Stimulated activated CD4-positive, alpha-beta T cell treated with anti-CD3 and anti-CD28 coated beads, Interleukin-15, amount 100 ng/mL, for 24 hours (primary cell): ENCODE measurements at regions not wholly inside any gene's neighbourhood (a gene's known extent, or its start where the extent isn't known, plus 50 kb on each side); places are given as distances from the start of the nearest gene placed in this dataset.
"Not testable (repeated sequence)": the region's sequence is repeated elsewhere in the genome, so short reads cannot be mapped to it uniquely, and the experiment has no call there.

Source experiments
- DNase-seq: peaks from one replicate; pipeline ENCODE4 v3.0.0-alpha.2; 2020

DNA sequence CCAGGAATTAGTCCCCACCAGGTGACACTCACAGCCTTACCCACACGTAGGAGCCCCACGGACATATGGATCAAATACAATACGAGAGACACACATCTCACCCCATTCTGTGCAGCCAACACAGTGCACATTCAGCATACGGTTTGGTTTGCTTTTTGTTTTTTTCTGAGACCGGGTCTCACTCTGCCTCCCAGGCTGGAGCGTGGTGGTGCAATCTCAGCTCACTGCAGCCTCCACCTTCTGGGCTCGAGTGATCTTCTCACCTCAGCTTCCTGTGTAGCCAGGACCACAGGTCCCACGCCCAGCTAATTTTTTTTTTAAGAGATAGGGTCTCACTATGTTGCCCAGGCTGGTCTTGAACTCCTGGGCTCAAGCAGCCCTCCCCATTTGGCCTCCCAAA lies 102.8 kb downstream of the POTEB start:
- DNase-seq: not testable (repeated sequence)

DNA sequence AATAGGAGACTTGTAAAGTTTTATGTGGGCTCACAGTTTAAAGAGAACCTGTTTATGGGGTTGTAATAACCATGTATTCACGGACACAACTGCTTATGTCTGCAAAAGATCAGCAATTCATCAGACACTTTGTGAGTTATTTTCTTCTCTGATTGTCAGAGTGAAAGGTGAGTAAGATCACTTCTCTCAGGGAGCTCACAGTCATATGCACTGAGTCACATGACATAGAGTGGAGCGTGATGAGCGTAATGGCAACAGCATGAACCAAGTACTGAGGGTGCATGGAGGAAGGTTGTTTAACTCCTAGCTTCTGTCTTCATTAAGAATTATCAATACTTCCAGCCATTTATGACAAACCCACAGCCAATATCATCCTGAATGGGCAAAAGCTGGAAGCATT lies 111.0 kb downstream of the POTEB start:
- DNase-seq: not testable (repeated sequence)

DNA sequence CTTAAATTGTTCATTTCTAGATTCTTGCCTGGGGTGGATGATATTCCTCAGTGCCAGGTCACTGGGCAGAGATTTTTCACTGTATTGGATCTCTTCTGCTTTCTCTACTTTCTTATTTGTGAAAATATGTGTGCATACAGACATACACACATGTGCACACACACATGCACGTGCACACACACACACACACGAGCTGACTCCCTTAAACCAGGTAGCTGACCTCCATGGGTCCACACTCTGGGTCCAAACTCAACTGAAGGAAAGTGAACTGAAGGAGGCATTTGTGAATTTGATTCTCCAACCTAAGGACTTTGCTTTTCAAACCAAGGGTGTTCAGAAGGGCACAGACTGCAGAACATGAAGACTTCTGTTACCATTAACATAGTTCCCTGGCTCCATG lies 113.8 kb downstream of the POTEB start:
- not testable (repeated sequence) for DNase-seq

DNA sequence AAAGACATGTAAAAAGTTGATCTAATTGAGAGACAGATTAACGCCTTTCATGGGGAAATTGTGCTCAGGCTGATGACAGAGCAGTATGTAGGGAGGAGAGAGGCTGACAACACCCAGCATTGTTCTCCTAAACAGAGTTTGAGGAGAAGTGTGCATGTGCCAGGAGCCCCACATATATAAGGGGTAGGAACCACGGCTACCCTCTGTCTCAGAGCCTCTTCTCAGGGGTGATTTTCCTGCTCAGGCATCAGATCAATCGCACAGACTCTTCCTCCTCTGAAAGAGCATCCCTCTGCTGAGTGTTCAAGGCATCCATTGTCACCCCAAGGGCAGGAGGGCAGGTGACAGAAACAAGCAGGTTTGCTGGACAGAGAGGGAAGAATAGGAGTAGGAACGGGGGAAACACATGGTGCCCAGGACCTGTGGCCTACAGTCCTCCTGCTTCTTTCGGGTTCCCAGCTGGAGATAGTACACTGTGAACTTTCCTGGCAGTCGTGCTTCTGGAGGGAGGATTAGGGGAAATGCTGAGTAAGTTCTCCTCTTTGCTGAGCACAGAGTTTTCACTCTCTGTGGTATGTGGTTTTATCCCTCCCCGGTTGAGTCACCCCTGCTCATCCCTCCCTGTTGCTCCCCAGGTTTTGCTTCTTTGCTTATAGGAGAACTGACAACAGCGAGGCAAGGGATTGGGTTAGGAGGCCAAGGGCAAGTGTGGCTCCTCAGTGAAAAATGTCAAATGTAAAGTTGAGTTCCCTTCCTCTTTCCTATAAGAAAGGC lies 117.1 kb downstream of the POTEB start:
- DNase-seq: peak; percentile 12

DNA sequence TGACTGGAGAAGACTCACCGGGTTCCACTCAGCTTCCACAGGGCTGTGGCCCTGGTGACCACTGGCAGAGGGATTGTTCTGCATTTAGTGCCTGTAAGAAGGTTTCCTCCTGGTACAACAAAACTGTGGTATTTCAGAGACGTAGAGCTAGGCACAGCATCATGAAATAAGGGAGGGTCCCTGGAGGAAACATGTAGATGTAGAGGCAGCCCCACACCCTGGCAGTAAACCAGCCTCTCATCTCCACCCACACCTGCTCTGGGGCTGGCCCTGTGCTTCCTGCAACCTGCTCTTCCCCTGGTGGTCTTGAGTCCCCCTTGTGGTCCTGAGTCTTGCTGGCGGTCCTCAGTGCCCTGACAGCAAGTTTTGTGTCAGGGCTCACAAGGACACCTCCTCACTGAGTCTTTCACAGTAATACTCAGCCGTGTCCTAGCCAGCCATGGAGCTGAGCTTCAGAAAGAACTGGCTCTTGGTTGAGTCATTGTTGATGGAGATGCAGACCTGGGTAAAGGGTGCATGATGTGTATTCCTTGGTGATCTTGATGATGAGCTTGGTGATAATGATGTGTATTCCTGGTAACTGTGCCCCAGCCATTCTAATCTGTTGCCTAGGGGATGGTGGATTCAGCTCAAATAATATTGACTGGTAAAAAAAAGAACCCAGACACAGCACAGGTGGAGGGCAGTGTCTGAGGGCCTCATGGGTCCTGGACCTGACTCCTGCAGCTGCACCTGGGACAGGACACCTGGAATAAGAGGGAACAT lies 118.0 kb downstream of the POTEB start:
- DNase-seq: peak; percentile 5

DNA sequence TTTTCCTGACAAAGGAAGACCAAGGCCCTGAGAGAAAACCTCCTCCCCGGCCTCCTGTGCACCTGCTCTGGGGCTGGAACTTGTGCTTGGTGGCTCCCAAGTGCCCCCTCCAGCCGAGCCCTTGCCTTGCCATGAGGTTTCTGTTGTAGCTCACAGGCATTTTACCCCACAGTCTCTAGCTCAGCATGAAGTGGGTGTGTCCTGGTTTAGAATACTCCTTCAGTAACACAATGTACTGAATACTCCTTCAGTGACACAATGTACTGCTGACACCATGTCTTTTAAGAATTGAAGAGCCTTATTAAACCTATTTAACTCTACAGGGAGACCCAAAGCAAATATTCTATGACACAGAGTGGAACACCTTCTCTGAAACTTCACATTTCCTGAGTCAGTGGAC lies 123.7 kb downstream of the POTEB start:
- not testable (repeated sequence) for DNase-seq

DNA sequence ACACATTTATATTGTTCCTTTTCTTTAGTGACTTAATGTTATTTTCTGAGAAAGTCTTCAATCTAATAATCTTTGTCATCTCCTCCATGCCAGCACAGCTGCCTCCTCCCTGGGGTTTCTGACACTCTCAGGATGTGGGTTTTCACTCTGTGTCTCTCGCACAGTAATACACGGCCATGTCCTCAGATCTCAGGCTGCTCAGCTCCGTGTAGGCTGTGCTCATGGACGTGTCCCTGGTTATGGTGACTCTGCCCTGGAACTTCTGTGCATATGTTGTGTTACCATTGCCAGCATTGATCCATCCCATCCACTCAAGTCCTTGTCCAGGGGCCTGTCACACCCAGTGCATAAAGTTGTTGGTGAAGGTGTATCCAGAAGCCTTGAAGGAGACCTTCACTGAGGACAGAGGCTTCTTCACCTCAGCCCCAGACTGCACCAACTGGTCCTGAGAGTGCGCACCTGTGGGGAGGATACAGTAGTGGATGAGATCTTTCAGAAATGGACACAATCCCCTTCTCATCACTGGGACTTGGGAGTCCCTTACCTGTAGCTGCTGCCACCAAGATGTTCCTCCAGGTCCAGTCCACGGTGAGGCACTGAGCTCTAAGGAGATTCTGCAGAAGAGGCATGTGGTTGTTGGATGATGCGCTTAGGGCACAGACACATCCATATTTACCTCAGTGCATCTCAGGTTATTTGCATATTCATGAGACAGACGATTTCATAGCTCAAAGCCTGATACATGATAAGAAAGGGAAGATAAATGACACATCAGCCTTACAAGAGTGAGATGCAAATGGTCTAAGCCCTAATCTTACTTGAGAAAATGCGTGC lies 125.2 kb downstream of the POTEB start:
- DNase-seq: peak; percentile 26

DNA sequence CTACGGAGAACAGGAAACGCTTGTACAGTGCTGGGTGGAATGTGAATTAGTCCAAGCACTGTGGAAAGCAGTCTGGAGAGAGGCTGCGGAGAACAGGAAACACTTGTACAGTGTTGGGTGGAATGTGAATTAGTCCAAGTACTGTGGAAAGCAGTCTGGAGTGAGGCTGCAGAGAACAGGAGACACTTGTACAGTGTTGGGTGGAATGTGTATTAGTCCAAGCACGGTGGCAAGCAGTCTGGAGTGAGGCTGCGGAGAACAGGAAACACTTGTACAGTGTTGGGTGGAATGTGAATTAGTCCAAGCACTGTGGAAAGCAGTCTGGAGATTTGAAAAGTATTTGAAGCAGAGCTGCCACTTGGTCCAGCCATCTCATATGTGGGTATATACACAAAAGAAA lies 128.4 kb downstream of the POTEB start:
- not testable (repeated sequence) for DNase-seq

DNA sequence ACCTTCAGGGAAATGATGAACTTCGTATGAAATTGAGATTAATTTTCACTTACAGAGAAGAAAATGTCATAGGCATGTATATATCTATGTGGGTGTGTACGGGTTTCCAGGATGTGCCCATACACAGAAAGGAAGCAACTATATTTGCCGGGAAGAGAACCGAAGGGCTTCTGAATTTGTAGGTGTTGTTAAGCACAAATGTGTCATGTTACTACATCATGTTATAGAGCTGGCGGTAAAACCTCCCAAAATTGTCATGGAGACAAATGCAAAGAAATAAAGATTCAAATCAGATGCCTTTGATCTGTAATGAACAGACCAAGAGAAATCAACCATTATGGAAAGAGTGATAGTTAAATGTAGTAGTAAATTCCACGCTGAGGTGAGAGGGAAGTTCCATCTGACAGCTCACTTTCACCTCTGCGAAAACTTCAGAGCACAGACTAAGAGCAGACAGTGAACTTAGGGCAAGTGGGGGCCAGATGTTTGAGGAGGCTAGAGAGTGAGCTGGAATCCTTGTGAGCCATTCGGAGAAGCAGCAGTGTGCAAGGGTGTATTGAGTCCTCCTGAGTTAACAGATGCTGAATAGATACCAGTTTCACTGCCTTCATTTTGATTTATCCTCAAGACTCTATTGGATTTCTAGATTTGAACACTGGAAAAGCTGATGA lies 133.2 kb downstream of the POTEB start:
- not testable (repeated sequence) for DNase-seq

DNA sequence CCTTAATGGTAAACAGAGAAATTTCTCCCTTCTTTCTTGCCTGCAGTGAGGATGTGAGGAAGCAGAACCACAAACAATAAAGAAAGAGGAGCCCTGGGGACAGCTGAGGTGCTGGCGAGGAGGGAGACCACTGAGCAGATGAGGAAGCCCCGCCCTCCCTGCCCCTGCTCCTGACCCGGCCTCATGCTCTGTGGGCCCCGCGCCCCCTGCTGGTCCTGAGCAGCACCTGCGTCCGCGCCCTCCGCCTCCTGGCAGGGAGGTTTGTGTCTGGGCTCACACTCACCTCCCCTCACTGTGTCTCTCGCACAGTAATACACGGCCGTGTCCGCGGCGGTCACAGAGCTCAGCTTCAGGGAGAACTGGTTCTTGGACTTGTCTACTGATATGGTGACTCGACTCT lies 135.5 kb downstream of the POTEB start:
- DNase-seq: not testable (repeated sequence)

DNA sequence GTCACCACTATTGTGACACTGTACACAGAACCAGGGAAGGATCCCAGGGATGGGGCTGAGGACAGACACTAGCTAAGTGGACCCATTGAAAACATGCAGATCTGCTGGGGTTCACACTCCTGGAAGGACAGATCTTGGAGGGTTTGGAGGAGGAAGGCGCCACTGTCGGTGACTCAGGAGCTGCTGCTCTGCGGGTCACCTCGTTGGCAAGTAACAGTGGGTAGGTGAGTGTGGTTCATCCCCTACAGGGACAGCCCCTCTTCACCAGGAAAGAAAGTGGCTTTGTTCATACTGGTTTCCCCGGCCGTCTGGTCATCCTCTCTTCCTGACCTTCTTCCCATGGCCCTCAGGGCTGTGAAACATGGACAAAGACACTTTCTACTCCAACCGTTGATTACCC lies 139.5 kb downstream of the POTEB start:
- not testable (repeated sequence) for DNase-seq

DNA sequence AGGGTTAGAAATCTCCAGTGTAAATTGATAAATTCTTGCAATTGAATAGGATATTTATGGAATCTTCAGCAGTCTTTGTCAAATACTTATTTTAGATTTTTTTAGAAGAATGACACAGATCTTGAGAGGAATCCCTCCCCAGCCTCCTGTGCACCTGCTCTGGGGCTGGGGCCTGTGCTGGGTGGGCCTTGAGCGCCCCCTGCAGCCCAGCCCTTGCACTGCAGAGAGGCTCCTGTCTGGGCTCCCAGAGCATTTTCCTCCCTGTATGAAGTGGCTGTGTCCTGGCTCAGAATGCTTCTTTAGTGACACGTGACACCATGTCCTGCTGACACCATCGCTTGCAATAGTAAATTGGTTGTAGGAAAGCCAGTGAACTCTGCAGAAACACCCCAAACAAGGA lies 141.1 kb downstream of the POTEB start:
- DNase-seq: not testable (repeated sequence)

DNA sequence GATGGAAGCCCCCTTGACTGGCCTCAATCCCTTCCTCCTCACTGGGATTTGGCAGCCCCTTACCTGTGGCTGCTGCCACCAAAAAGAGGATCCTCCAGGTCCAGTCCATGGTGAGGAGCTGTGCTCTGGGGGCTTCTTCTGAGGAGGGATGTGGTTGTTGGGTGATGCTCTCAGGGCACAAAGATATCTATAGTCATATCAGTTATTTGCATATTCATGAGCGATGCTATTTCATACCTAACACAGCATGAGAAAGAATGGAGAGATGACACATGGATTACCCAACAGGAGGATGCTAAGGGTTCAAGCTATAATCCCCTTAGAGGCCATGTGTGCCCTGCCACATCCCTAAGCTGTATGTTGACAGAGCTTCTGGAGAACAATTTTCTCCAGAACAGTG lies 141.7 kb downstream of the POTEB start:
- not testable (repeated sequence) for DNase-seq

DNA sequence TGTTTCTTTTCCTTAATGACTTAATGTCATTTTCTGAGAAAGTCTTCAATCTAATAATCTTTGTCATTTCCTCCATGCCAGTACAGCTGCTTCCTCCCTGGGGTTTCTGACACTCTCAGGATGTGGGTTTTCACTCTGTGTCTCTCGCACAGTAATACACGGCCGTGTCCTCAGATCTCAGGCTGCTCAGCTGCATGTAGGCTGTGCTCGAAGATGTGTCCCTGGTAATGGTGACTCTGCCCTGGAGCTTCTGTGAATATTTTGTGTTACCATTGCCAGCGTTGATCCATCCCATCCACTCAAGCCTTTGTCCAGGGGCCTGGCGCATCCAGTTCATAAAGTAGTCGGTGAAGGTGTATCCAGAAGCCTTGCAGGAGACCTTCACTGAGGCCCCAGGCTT lies 142.2 kb downstream of the POTEB start:
- not testable (repeated sequence) for DNase-seq

DNA sequence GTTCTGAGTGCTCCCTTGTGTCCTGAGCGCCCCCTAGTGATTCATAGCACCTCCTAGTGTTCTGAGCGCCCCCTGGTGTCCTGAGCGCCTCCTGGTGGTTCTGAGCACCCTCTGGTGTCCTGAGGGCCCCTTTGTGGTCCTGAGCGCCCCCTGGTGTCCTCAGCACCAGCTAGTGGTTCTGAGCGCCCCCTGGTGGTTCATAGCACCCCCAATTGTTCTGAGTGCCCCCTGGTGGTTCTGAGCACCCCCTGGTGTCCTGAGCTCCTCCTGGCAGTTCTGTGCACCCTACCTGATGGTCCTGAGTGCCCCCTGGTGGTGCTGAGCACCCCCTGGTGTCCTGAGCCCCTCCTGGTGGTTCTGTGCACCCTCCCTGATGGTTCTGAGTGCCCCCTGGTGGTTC lies 146.0 kb downstream of the POTEB start:
- not testable (repeated sequence) for DNase-seq

DNA sequence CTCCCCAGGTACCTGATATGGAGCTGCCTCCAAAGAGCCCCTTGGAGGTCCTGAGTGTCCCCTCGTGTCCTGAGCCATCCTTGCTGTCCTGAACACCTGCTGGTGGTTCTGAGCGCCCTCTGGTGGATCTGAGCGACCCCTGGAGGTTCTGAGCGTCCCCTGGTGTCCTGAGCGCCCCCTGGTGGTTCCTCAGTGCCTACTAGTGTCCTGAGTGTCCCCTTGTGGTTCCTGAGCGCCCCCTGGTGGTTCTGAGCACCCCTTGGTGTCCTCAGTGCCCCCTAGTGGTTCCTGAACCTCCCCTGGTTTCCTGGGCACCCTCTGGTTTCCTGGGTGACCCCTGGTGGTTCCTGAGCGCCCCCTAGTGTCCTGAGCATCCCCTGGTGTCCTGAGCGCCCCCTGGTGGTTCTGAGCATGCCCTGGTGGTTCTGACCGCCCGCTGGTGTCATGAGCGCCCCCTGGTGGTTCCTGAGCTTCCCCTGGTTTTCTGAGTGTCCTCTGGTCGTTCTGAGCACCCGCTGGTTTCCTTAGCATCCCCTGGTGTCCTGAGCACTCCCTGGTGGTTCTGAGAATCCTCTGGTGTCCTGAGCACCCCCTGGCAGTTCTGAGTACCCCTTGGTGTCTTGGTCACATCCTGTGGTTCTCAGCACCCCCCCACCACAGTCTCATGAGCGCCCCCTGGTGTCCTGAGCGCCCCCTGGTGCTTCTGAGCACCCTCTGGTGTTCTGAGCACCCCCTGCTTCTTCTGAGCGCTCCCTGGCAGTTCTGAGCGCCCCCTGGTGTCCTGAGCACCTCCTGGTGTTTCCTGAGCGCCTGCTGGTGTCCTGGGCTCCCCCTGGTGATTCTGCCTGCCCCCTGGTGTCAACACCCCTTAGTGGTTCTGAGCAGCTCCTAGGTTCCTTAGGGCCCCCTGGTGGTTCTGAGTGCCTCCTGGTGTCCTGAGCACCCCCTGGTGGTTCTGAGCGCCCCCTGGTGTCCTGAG lies 146.8 kb downstream of the POTEB start:
- not testable (repeated sequence) for DNase-seq

DNA sequence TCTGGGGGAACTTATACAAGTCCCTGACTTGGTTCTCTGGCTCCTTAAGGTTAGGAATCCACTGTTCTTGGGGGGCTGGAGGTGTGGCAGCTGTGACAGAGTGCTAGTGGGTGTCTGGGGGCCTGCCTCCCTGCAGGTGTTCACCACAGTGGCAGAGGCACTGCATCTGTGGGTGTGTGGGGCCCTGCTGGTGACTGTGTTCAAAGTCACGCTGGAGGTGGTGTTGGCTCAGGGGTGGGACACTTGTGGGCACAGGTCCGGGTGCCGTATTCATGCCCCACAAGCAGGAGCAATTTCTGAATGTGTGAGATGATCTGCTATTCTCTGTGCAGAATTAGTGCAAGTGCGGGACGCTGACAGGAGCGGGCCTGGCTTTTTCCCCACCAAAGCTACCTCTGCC lies 152.5 kb downstream of the POTEB start:
- not testable (repeated sequence) for DNase-seq

DNA sequence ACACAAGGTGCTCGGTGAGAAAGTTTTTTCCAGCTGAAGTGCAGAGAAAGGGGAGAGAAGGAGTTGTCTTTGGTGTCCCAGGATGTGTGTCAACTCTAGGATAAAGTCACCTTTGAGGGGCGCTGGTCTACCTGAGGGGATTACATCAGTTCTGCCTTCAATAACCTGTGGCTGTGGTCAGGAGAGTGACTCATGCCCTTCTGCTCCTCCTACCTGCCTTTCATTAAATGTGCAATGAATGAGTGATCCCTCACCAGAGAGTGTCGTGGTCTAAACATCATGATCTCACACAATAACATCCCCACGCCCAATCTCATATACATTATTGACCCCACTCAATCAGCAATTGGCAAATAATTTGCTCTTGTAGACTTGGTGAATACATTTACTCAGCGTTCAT lies 156.4 kb downstream of the POTEB start:
- not testable (repeated sequence) for DNase-seq

DNA sequence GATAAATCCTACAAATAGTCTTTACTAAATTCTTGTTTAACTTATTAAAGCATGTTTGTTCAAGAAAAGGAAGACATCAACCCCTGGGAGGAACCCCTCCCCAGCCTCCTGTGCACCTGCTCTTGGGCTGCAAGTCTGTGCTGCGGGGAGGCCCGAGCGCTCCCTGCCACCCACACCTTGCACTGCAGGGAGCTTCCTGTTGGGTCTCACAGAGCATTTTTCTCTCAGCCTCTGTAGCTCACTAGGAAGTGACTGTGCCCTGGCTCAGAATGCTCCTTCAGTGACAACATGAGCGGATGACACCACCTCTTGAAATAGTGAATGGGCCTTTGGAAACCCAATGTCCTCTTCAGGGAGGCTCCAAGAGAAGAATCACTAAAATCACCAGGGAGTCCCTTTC lies 158.8 kb downstream of the POTEB start:
- not testable (repeated sequence) for DNase-seq

DNA sequence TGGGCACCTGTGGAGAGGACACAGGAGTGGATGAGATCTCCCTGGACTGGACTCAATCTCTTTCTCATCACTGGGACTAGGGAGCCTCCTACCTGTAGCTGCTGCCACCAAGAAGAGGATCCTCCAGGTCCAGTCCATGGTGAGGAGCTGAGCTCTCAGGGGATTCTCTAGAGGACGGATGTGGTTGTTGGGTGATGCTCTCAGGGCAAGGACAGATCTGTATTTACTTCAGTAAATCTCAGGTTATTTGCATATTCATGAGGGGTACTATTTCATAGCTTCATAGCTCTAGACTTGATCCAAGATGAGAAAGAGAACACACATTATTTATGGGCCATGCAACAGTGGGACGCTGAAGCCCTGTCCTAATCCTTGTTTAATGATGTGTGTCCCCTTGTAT lies 159.4 kb downstream of the POTEB start:
- DNase-seq: not testable (repeated sequence)

DNA sequence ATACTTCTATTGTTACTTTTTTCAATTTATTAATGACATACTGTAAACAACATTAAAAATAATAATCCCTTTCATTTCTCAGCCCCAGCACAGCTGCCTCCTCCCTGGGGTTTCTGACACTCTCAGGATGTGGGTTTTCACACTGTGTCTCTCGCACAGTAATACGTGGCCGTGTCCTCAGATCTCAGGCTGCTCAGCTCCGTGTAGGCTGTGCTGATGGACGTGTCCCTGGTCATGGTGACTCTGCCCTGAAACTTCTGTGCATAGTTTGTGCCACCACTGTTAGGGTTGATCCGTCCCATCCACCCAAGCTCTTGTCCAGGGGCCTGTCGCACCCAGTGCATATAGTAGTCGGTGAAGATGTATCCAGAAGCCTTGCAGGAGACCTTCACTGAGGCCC lies 159.9 kb downstream of the POTEB start:
- DNase-seq: not testable (repeated sequence)
